Endodermal cell (in vitro differentiated cells): ENCODE measurements at regions not wholly inside any gene's neighbourhood (a gene's known extent, or its start where the extent isn't known, plus 50 kb on each side); places are given as distances from the start of the nearest gene placed in this dataset.

ENCODE experiments used
- DNase-seq: peaks from one replicate; pipeline ENCODE4 v3.0.0-alpha.2; 2017
- H3K27ac ChIP-seq: 2 replicates; pipeline ENCODE4 v1.5.1; 2013; ENCODE audit warnings: mild to moderate bottlenecking, low read depth, low read length, moderate library complexity
- H3K27me3 ChIP-seq: 2 replicates; pipeline ENCODE4 v1.6.1; 2013; ENCODE audit warnings: mild to moderate bottlenecking, low read length, moderate library complexity; ENCODE audit not compliant: insufficient read depth, control insufficient read depth, poor library complexity, severe bottlenecking
- H3K36me3 ChIP-seq: 2 replicates; pipeline ENCODE4 v1.7.0; 2013; ENCODE audit warnings: mild to moderate bottlenecking, low read length, moderate library complexity; ENCODE audit not compliant: control insufficient read depth, insufficient read depth
- H3K4me1 ChIP-seq: one replicate; pipeline ENCODE4 v1.7.0; 2013; ENCODE audit warnings: low read length; ENCODE audit not compliant: control insufficient read depth, insufficient read depth
- H3K4me3 ChIP-seq: 2 replicates; pipeline ENCODE4 v1.5.1; 2013; ENCODE audit warnings: mild to moderate bottlenecking, low read length, moderate library complexity
- H3K9ac ChIP-seq: 2 replicates; pipeline ENCODE4 v1.6.1; 2013; ENCODE audit warnings: mild to moderate bottlenecking, low read length, moderate library complexity; ENCODE audit not compliant: poor library complexity, severe bottlenecking; ENCODE audit errors: extremely low read depth
- H3K9me3 ChIP-seq: 2 replicates; pipeline ENCODE4 v1.6.1; 2013; ENCODE audit warnings: mild to moderate bottlenecking, low read length, moderate library complexity; ENCODE audit not compliant: control insufficient read depth
- H3K27ac Mint-ChIP-seq: 2 replicates; pipeline ENCODE4 v1.8.0; 2020; ENCODE audit warnings: mixed read lengths
- H3K27me3 Mint-ChIP-seq: 2 replicates; pipeline ENCODE4 v1.8.0; 2021; ENCODE audit warnings: mild to moderate bottlenecking, mixed read lengths; ENCODE audit not compliant: insufficient read depth
- H3K36me3 Mint-ChIP-seq: 2 replicates; pipeline ENCODE4 v1.8.0; 2020; ENCODE audit warnings: low read depth, mixed read lengths
- H3K4me1 Mint-ChIP-seq: 2 replicates; pipeline ENCODE4 v1.8.0; 2020; ENCODE audit warnings: mixed read lengths
- H3K4me3 Mint-ChIP-seq: 2 replicates; pipeline ENCODE4 v1.8.0; 2020; ENCODE audit warnings: mild to moderate bottlenecking, moderate library complexity, mixed read lengths
- H3K9me3 Mint-ChIP-seq: 2 replicates; pipeline ENCODE4 v1.8.0; 2020; ENCODE audit warnings: mild to moderate bottlenecking, mixed read lengths
- WGBS, 2 experiments: methylation state at CpG; one replicate each; pipeline versions ENCODE4 v1.1.5 to v1.1.7; 2013; ENCODE audit warnings: missing lambda C conversion rate in 2 of 2, mixed read lengths in 1 of 2; ENCODE audit not compliant: insufficient coverage in 1 of 2, insufficient read length in 1 of 2; 5-methylcytosine and 5-hydroxymethylcytosine counted together
- TF ChIP-seq, protein P1 (sequence below): fragments of 200-600 bp; sonication (generic); conservative IDR thresholded peaks from 2 replicates; pipeline ENCODE4 v1.5.0; 2021; ENCODE audit warnings: antibody characterized with exemption, mild to moderate bottlenecking

DNA sequence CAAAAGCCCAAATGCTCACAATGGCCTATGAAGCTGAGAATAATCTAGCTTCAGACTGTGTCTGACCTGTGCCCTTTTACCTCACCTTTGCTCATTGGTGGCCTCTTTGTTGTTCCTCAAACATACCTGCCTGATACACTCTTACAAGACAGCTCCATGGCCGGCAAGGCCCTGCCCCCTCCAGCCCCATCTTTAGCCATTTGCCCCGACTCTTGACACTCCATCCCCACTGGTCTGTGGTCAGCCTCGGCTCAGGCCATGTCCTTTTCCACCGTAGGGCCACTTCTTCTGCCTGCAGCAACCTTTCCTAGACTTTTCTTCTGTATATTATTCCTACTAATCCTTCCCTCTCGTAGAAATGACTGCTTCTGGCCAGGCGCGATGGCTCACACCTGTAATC lies 265.2 kb downstream of the RPS24 start:
- H3K27ac ChIP-seq = no peak overlapping the region
- DNase-seq = peak; percentile 15
- no peak overlapping the region for H3K9ac ChIP-seq
- Mint-ChIP-seq H3K9me3 (peaks cover 9% of the 10 kb centered on the region), H3K4me1 (peaks cover 15% of the 10 kb centered on the region), H3K27me3 (peaks cover 5% of the 10 kb centered on the region), H3K4me3 (no peak overlapping the region), H3K36me3 (no peaks in the 10 kb centered on the region), H3K27ac (no peak overlapping the region)
- H3K36me3 ChIP-seq = no peaks in the 10 kb centered on the region
- peaks cover 5% of the 10 kb centered on the region for H3K4me1 ChIP-seq
- H3K27me3 ChIP-seq = no peaks in the 10 kb centered on the region
- no peak overlapping the region for H3K4me3 ChIP-seq
- no peaks in the 10 kb centered on the region for H3K9me3 ChIP-seq
- TF ChIP-seq, protein P1, sequence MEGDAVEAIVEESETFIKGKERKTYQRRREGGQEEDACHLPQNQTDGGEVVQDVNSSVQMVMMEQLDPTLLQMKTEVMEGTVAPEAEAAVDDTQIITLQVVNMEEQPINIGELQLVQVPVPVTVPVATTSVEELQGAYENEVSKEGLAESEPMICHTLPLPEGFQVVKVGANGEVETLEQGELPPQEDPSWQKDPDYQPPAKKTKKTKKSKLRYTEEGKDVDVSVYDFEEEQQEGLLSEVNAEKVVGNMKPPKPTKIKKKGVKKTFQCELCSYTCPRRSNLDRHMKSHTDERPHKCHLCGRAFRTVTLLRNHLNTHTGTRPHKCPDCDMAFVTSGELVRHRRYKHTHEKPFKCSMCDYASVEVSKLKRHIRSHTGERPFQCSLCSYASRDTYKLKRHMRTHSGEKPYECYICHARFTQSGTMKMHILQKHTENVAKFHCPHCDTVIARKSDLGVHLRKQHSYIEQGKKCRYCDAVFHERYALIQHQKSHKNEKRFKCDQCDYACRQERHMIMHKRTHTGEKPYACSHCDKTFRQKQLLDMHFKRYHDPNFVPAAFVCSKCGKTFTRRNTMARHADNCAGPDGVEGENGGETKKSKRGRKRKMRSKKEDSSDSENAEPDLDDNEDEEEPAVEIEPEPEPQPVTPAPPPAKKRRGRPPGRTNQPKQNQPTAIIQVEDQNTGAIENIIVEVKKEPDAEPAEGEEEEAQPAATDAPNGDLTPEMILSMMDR = no peak
- WGBS, 2 experiments = 86 to 89% methylated on average over 4 to 7 of the region's 7 CpGs

- no peak for DNase-seq
- H3K4me1 ChIP-seq = peaks cover 3% of the 10 kb centered on the region
- 92 to 94% methylated on average over 8 to 9 of the region's 9 CpGs for WGBS, 2 experiments
- Mint-ChIP-seq H3K4me1 (peaks cover 15% of the 10 kb centered on the region), H3K36me3 (no peaks in the 10 kb centered on the region), H3K4me3 (no peak overlapping the region), H3K9me3 (peaks cover 9% of the 10 kb centered on the region), H3K27ac (no peak overlapping the region), H3K27me3 (peaks cover 6% of the 10 kb centered on the region)
- no peak overlapping the region for H3K4me3 ChIP-seq
- no peaks in the 10 kb centered on the region for H3K27me3 ChIP-seq
- no peaks in the 10 kb centered on the region for H3K36me3 ChIP-seq
- no peaks in the 10 kb centered on the region for H3K9me3 ChIP-seq
- TF ChIP-seq, protein P1 = no peak
- H3K27ac ChIP-seq = no peak overlapping the region
- H3K9ac ChIP-seq = no peak overlapping the region
Measured at GRCh38 chr10:78299851-78300468, 266.3 kb downstream of the RPS24 start.

DNA sequence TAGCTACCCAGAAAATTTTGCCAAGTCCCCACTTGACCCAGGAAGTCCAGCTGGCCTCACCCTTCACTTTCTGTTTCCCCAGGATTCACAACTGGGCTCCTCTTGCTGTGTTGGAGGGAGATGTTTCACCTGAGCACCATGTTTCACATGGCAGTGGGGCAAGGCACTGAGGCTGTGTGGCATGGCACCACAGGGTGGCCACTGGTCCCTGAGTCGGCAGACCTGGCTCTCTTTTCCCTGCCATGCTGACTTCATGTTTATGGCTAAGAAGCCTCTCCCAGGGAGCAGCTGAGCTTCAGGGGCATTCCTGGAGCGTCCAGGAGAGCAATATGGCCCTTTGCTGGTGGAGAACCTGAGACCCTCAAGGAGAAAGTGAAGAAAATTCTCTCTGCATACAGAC lies 266.9 kb downstream of the RPS24 start:
- Histone ChIP-seq H3K4me1 (no peaks in the 10 kb centered on the region), H3K9ac (no peak overlapping the region), H3K4me3 (no peak overlapping the region), H3K9me3 (no peaks in the 10 kb centered on the region), H3K36me3 (no peaks in the 10 kb centered on the region), H3K27ac (no peak overlapping the region), H3K27me3 (peaks cover 3% of the 10 kb centered on the region)
- no peaks in the 10 kb centered on the region for H3K36me3 Mint-ChIP-seq
- WGBS, 2 experiments = 93% methylated on average over 2 of the region's 2 CpGs; no CpG with 5 or more reads in 1 of the 2 experiments
- no peak for DNase-seq
- H3K9me3 Mint-ChIP-seq = peaks cover 9% of the 10 kb centered on the region
- peaks cover 12% of the 10 kb centered on the region for H3K27me3 Mint-ChIP-seq
- peaks cover 13% of the 10 kb centered on the region for H3K4me1 Mint-ChIP-seq
- TF ChIP-seq, protein P1 = no peak
- H3K27ac Mint-ChIP-seq = no peak overlapping the region
- H3K4me3 Mint-ChIP-seq = no peak overlapping the region
